Pancreas (tissue), 10 donors: ENCODE measurements at regions not wholly inside any gene's neighbourhood (a gene's known extent, or its start where the extent isn't known, plus 50 kb on each side); places are given as distances from the start of the nearest gene placed in this dataset.

Experiments used
- ATAC-seq, 4 donors: fragments of 200-7000 bp; cut with Tn5 transposase; one replicate each; pipeline versions ENCODE4 v1.8.0 to v1.9.1; 2020; ENCODE audit warnings: mild to moderate bottlenecking in 4 of 4, moderate library complexity in 4 of 4
- DNase-seq, 6 donors: peaks; one replicate each; pipeline ENCODE4 v3.0.0-alpha.2; 2020
- FAIRE-seq: peaks from 2 replicates; lab custom pipeline; 2012; peaks lifted over from hg19 to GRCh38; lab: Jason Lieb, UNC
- H3K27ac ChIP-seq, 4 donors: fragments of 200-600 bp; sonication (generic); 1 replicate in 3 of 4; 2 replicates in 1 of 4; pipeline versions ENCODE4 v1.5.0 to v1.8.0; 2020
- H3K27me3 ChIP-seq, 4 donors: fragments of 200-600 bp; one replicate each; pipeline ENCODE4 v1.8.0; 2021
- H3K36me3 ChIP-seq, 3 donors: fragments of 200-600 bp; sonication (generic) in 1 of 3; one replicate each; pipeline versions ENCODE4 v1.5.0 to v1.8.0; 2020 to 2021
- H3K4me1 ChIP-seq, 3 donors: fragments of 200-600 bp; one replicate each; pipeline ENCODE4 v1.8.0; 2021
- H3K4me3 ChIP-seq, 4 donors: fragments of 200-600 bp; sonication (generic) in 2 of 4; one replicate each; pipeline versions ENCODE4 v1.5.0 to v1.8.0; 2020 to 2021
- H3K9me3 ChIP-seq, 4 donors: fragments of 200-600 bp; one replicate each; pipeline ENCODE4 v1.8.0; 2021
- WGBS, 2 donors: extraction: QIAGEN DNeasy Blood & Tissue Kit; methylation state at CpG; one replicate each; pipeline ENCODE4 v1.1.7; 2013; 5-methylcytosine and 5-hydroxymethylcytosine counted together
- intact Hi-C, 3 donors: fragments of 100-400 bp; cut with DNase I; formaldehyde crosslinking; loops; one replicate each; pipeline versions ENCODE4 v1.11.1 to v1.14.2; 2022
- TF ChIP-seq, protein P1 (sequence below), 4 donors: fragments of 200-600 bp; sonication (generic) in 3 of 4; IDR thresholded peaks; one replicate each; pipeline versions ENCODE4 v1.5.0 to v1.8.0; 2021; ENCODE audit warnings: antibody characterized with exemption in 4 of 4
- donor health status: healthy with polysubstance abuse.
- donor health status: DM: no; HTN: no; CAD: no; lungs with moderate emphysema.
- donor health status: DM: no; HTN: no; CAD: no.
- donor health status: control.
- donor health status: control.
- donor health status: Bipolar disorder and iron deficiency.
- donor health status: DM: yes; HTN: yes; CAD: no.
- donor health status: DM: no; HTN: no; CAD: no.
- donor health status: DM: no; HTN: no; CAD: no.
- donor health status: DM: yes; HTN: yes; CAD: no.

DNA sequence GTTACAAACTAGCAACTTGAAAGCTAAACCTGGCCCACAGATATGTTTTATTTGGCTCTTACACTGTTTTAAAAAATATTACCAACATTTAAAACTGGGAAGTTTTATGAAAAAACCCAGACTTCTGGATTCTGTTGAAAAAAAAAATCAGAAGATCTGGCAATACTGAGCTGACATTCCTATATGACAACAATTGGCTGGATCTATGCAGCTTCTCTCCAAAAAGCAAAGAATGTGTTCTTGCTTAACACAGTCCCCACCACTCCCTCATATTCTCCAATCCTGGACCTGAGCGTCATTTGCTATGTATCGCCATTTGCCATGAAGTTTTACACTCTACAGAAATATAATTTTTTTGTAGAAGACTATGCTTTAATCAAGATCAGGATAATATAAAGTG is 859.6 kb downstream of the LTN1 start:
- FAIRE-seq (no peak), DNase-seq (no peak), ATAC-seq (no peak)
- TF ChIP-seq, protein P1, sequence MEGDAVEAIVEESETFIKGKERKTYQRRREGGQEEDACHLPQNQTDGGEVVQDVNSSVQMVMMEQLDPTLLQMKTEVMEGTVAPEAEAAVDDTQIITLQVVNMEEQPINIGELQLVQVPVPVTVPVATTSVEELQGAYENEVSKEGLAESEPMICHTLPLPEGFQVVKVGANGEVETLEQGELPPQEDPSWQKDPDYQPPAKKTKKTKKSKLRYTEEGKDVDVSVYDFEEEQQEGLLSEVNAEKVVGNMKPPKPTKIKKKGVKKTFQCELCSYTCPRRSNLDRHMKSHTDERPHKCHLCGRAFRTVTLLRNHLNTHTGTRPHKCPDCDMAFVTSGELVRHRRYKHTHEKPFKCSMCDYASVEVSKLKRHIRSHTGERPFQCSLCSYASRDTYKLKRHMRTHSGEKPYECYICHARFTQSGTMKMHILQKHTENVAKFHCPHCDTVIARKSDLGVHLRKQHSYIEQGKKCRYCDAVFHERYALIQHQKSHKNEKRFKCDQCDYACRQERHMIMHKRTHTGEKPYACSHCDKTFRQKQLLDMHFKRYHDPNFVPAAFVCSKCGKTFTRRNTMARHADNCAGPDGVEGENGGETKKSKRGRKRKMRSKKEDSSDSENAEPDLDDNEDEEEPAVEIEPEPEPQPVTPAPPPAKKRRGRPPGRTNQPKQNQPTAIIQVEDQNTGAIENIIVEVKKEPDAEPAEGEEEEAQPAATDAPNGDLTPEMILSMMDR (IDR thresholded peaks at IDR 0.05) = no peak
- H3K27ac ChIP-seq = no peak overlapping the region
- H3K27me3 ChIP-seq = no peaks in the 10 kb centered on the region
- 93 to 100% methylated on average over 2 of the region's 2 CpGs for WGBS, 2 donors
- H3K4me1 ChIP-seq = no peaks in the 10 kb centered on the region
- H3K9me3 ChIP-seq = no peaks in the 10 kb centered on the region
- H3K36me3 ChIP-seq = no peaks in the 10 kb centered on the region
- no peak overlapping the region for H3K4me3 ChIP-seq
- intact Hi-C loops = no loop called here

DNA sequence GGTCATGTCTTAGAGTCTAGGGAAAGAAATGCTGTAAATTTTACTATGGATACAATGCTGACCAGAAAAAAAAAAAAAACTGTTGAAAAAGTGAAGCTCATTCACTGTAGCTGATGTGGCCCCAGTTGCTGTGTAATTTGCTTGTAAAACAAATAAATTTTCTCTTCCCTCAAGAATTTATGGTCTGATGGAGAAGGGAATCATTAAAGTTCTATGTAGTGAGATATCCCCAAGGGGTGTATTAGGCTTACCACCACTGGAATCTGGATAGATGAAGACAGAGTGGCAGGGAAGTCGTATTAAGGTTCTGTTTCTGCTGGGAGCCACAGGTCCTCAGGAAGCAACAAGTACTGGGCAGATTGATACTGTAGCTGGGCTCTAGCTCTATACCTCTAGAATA is 860.0 kb downstream of the LTN1 start:
- no peaks in the 10 kb centered on the region for H3K4me1 ChIP-seq
- no peak overlapping the region for H3K4me3 ChIP-seq
- 74 to 79% methylated on average over 1 of the region's 1 CpG for WGBS, 2 donors
- intact Hi-C loops = no loop called here
- no peaks in the 10 kb centered on the region for H3K9me3 ChIP-seq
- FAIRE-seq = no peak
- H3K36me3 ChIP-seq = no peaks in the 10 kb centered on the region
- no peak overlapping the region for H3K27ac ChIP-seq
- TF ChIP-seq, protein P1 (IDR thresholded peaks at IDR 0.05) = no peak
- no peak for ATAC-seq
- no peaks in the 10 kb centered on the region for H3K27me3 ChIP-seq
- DNase-seq = no peak

DNA sequence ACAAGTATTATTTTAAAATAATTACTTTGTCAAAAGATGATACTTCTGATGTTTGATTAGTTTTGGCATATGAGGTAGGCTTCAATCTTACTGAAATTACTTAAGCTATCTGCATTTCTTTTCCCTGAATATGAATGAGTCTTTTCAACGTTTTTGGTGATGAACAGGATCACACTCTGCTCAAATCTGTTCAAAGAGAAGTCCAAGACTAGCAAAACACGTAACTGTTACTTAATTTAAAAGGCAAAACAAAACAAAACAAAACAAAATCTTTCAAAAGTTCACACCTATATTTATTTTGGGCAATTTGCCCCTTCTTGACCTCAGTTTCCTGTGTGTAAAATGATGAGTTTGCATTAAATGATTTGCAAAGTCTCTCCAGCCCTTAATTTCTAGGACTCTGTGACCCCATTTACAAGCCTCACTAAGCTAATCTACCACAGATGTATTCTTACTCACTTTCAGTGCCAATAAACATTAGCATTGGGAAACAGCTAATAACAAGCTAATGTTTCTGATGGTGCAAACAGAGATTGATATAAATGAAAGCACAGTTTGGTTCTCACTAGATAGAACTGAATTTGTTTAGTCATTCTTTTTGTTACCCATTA is 865.4 kb downstream of the LTN1 start:
- DNase-seq = no peak
- no peak for FAIRE-seq
- no peaks in the 10 kb centered on the region for H3K4me1 ChIP-seq
- ATAC-seq = peak in 1 of 4 donors; percentile 28
- H3K9me3 ChIP-seq = no peaks in the 10 kb centered on the region
- no peak overlapping the region for H3K27ac ChIP-seq
- H3K27me3 ChIP-seq = no peaks in the 10 kb centered on the region
- intact Hi-C loops = no loop called here
- TF ChIP-seq, protein P1 (IDR thresholded peaks at IDR 0.05) = no peak
- H3K36me3 ChIP-seq = no peaks in the 10 kb centered on the region
- H3K4me3 ChIP-seq = no peak overlapping the region
- 41 to 54% methylated on average over 2 of the region's 2 CpGs for WGBS, 2 donors

DNA sequence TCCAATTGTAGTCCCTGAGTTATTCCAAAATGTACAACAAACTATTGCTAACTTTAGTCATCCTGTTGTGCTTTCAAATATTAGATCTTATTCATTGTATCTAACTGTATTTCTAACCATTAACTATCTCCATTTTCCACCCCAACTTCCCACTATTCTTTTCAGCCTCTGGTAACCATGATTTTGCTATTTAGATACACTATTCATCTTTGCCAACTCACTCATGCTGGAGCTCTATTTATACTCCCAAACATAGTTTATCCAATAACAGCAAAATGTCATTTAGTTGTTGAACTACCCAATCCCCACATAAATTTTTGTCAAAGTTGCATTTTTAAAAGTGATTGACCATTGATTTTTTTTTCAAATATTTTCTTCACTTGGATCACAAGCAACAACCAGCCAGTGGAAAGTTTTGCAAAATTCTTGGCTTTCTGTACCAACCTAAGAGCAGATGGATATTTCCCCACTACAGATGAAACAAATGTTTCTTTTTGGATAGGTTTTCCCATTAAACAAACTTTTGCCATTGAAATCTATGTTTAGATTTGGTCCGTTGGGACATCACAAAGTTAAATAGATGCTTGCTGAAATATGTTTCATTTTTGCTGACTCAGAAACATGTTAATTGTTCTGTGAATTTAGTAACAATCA is 866.0 kb downstream of the LTN1 start:
- Histone ChIP-seq H3K36me3 (no peaks in the 10 kb centered on the region), H3K4me1 (no peaks in the 10 kb centered on the region), H3K4me3 (no peak overlapping the region), H3K27me3 (no peaks in the 10 kb centered on the region), H3K9me3 (no peaks in the 10 kb centered on the region), H3K27ac (no peak overlapping the region)
- no peak for ATAC-seq
- DNase-seq = no peak
- intact Hi-C loops = no loop called here
- TF ChIP-seq, protein P1 (IDR thresholded peaks at IDR 0.05) = no peak
- WGBS, 2 donors = 37 to 40% methylated on average over 1 of the region's 1 CpG
- FAIRE-seq = no peak

DNA sequence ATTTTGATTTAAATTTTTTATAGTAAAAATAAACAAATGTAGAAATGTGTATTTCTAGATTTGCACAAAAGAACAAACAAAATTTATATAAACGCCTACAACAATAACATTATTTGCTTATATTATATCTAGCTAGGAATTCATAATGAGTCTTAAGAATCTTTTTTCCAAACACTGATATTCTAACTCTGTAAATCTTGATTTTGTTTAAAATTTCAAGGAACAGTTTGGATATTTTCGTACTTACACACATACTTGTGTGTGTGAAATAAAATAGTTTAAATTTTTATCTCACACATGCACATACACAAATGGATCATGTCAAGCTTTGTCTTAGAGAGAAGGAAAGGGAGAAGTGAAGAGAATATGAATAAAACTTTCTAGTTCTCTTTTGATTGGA is 868.1 kb downstream of the LTN1 start:
- FAIRE-seq (peak; percentile 83), ATAC-seq (no peak), DNase-seq (no peak)
- intact Hi-C loops = no loop called here
- H3K27ac ChIP-seq = no peak overlapping the region
- H3K27me3 ChIP-seq = no peaks in the 10 kb centered on the region
- no peaks in the 10 kb centered on the region for H3K9me3 ChIP-seq
- 82 to 85% methylated on average over 2 of the region's 2 CpGs for WGBS, 2 donors
- H3K4me3 ChIP-seq = no peak overlapping the region
- no peaks in the 10 kb centered on the region for H3K4me1 ChIP-seq
- H3K36me3 ChIP-seq = no peaks in the 10 kb centered on the region
- TF ChIP-seq, protein P1 (IDR thresholded peaks at IDR 0.05) = no peak
